ENCODE measurements at regions not wholly inside any gene's neighbourhood (a gene's known extent, or its start where the extent isn't known, plus 50 kb on each side); places are given as distances from the start of the nearest gene placed in this dataset.

DNA sequence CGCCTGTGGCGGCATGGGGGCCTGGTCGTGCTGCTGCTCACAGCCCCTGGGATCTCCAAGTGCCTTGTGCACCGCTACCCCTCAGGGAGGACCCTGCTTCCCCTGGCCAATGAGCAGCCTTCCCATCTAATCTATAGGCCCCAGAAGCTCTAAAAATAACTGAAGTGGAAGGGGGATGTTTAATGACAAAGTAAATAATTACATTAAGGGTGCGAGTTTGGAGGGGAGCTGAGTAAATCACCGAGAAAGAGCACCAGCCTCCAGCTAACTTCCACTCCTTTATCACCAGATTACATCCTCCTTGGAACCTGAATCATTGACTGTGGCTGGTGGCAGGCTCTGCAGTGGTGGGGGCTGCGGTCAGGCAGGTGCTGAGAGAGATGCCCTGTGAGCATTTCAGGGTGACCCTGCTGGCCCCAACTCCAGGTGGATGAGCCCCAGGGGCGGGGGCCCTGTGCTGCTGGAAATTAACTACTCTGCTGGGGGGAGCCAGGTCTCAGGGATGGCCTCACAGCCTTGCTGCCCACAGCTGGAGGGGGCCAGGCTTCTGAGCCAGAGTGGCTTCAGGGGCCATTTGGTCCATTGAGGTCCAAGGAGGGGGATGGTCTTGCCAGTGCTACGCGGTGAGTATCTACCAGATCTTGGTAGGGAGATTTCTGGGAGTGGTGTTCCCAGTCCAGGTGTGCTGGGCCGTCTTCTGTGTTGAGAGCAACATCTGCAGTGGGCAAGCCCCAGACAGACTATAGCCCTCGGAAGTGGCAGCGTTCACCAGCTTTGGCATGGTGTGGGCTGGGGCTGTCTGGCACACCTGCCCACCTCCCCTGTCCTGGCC is 74.2 kb downstream of the GLI2 start:
- no peak for DNase-seq

DNA sequence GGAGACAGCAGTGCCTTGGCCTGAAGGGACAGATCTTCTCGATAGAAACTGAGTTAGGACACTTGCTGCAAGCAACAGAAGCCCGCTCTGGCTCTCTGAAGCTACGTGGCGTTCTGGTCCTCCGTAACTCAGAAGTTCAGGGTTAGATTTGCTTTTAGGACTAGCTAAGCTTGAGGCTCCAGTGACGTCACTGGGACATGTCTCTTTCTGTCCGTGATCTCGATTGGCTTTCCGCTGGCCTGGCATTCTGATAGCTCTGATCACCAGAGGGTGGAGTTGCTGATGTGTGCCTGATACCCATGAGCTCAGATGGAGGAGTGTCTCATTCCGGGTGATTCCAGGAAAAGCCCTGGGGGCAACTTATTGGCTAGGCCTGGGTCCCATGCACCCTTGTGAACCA is 75.0 kb downstream of the GLI2 start:
- no peak for DNase-seq

DNA sequence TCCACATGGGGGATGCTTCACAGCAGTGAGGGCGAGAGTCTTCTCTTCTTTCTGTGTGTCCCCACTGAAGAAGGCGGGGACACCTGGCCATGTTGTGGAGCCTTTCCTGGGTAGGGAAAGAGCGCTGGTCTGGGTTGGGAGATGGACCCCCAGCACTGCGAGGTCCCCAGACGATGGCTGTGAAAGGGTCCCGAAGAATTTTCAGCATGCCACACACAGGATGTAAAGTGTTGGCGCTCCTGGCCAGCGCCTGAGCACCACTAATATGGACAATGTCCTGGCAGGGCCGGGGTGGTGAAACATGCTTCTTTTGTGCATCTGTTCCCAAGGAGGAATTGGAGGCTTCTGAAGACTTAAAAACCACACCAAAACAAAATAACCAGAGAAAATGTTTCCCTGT is 77.2 kb downstream of the GLI2 start:
- DNase-seq = no peak

DNA sequence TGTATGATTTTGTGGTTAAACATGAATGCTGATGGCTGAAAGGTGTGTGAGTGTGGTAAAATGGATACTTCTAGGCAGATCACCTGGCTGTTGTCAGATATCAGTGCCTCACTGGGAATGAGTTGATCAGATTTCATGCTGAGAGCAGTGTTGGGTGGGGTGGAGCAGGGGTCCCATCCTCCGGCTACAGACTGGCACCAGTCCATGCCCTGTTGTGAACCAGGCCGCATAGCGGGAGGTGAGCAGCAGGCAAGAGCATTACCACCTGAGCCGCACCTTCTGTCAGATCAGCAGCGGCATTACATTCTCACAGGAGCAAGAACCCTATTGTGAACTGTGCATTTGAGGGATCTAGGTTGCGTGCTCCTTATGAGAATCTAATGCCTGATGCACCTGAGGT is 78.7 kb downstream of the GLI2 start:
- no peak for DNase-seq

DNA sequence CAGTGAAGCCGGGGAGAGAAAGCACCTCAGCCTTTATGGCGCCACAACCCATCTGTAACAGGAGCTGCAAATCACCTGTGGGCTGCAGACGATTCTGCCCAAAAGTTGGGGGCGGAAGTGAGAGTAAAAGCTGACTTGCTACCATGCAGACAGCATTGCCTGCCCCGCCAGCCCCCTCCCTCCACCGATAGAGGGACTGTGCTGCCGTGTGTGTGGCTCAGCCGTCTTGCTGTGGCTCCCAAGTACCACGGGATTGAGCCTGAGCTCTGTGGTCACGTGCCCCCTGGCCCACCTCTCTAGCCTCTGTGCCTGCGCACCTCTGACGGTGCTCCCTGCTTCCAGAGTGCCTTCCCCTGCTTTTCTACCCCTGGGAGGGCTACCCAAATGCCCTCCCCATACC is 79.6 kb downstream of the GLI2 start:
- DNase-seq = no peak

DNA sequence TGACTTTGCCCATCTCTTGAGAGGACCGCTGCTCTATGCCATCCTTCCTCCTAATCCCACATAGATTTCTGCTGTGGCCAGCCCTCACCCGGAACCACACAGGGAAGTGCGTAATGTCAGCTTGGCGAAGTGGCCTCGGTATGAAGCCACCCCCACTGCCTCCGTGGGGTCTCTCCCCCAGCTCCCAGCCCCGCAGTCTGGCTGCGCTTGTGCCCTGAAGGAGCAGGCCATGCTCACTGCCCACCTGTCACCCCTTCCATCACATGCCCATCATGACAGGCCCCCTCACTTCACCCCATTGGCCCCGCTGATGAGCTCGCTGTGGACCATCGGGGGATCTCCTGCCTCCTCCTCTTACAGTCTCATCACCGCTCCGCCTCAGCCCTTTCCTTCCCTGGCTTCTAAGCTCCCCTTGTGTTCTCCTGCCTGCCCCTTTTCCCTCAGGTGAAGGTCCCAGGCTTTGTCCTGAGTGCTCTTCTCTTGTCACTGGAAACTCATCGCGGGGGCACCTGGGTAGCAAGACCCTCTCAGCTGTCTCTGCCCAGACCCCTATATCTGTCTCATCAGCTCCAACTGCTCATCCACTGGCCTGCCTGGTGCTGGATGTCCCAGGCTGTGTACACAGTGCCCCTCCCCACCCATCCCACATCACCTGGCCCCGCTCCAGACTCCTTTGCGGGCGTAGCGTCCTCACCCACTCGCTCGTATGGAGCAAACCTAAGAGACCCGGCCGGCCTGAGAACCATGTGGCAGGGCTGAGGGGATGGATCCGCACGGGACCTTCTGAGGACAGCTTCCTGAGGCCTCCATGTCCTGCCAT is 81.7 kb downstream of the GLI2 start:
- no peak for DNase-seq

DNA sequence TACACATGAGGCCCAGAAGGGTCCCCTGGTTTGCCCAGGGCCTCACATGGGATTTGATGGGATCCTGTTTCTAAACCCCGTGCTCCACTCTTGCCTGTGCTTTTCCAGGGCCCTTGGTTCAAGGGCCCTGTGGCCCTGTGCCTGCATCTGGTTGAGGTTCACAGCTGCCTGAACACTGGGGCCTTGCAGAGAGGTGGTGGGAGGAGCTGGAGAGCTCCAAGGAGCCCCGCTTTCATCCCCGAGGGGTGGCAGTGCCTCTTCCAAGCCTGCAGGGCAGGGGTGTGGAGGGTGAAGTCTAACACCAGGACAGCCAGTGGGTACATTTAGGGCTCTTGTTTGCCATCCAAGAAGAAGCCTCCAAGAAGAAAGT is 82.3 kb downstream of the GLI2 start:
- DNase-seq = no peak

GRCh38 chr2:120818441-120818920 is 82.8 kb downstream of the GLI2 start:
- no peak for DNase-seq

GRCh38 chr2:120819720-120820210 is 84.1 kb downstream of the GLI2 start:
- no peak for DNase-seq

GRCh38 chr2:120820263-120820952 is 84.7 kb downstream of the GLI2 start:
- DNase-seq = no peak

DNA sequence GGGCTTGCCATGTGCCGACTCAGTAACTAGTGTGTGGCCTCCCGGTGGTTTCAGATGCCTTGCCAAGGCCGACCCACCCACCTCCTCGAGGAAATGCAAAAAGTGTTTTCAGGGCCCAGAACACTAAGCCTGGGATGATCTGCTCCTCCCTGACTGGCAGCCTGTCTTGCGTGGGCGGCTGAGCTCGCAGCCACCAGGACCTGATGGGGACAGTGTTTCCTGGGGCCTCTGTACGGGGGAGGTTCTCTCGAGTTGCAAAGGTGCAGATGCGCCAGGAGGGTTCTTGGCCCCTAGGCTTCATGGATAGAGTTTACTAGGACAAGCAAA is 85.2 kb downstream of the GLI2 start:
- no peak for DNase-seq

- no peak for DNase-seq
Measured at GRCh38 chr2:120821446-120822160, 85.9 kb downstream of the GLI2 start.

GRCh38 chr2:120822933-120823332 is 87.3 kb downstream of the GLI2 start:
- DNase-seq = no peak

- DNase-seq = no peak
Measured at GRCh38 chr2:120823551-120823950, 87.9 kb downstream of the GLI2 start.

DNA sequence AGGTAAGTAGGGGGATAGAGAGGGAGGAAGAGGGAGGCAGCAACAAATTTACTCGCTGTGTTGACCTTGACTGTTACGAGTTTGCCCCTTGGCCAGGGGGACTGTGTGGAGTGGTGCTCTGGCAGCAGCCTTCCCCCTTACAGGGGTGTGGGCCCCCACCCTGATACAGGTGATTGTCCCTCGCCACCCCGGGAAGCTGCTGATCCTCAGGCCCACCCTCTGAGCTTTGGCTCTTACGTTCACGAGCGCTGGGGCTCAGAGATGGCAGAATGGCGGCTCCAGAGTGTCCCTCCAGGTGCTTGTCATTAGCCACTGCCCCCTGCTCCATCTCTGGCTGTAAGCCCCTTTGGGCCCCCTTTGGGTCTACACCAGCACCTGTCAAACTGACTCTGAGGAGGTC is 88.6 kb downstream of the GLI2 start:
- no peak for DNase-seq

GRCh38 chr2:120825370-120826259 is 89.9 kb downstream of the GLI2 start:
- DNase-seq = no peak

DNA sequence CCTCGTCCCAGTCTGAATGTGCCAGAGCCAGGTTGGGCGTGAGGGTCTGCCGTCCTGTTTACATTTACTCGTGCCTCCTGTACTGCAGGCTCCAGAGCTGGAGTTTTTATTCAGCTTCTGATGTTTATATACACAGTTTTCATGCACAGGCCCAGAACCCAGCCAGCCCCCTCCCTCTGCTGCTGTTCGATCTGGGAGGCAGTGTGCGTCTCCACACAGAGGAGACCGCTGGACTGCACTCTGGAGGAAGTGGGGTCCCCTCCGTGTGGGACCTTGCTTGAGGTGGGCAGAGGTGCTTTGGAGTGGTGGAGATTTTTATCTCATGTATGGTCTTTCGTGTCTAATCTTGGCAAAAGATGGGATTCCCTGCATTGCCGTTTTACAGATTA is 90.6 kb downstream of the GLI2 start:
- DNase-seq = no peak

- DNase-seq = no peak
Measured at GRCh38 chr2:120826716-120827410, 91.2 kb downstream of the GLI2 start.

DNA sequence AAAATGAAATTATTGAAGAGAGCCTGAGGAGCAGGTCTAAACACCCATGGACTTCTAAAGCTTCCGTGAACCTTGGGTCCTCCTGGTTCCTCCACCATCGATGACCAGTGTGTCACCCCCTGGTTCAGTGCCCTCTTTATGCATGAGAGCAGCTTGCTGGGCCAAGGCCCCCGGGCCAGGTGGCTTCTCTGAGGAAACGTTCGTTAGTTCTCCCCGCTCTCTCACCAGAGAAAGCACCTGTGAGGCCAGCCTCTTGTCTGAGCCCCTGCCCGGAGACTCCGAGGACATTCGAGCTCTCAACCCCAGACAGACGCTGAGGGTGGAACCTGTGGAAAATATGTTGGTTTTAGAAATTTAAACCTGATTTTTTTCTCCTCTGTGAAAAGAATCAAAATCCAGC is 92.4 kb downstream of the GLI2 start:
- DNase-seq = no peak

GRCh38 chr2:120828829-120829632 is 93.4 kb downstream of the GLI2 start:
- no peak for DNase-seq
